ENCODE measurements at regions not wholly inside any gene's neighbourhood (a gene's known extent, or its start where the extent isn't known, plus 50 kb on each side); places are given as distances from the start of the nearest gene placed in this dataset.
"Not testable (repeated sequence)": the region's sequence is repeated elsewhere in the genome, so short reads cannot be mapped to it uniquely, and the experiment has no call there.

DNA sequence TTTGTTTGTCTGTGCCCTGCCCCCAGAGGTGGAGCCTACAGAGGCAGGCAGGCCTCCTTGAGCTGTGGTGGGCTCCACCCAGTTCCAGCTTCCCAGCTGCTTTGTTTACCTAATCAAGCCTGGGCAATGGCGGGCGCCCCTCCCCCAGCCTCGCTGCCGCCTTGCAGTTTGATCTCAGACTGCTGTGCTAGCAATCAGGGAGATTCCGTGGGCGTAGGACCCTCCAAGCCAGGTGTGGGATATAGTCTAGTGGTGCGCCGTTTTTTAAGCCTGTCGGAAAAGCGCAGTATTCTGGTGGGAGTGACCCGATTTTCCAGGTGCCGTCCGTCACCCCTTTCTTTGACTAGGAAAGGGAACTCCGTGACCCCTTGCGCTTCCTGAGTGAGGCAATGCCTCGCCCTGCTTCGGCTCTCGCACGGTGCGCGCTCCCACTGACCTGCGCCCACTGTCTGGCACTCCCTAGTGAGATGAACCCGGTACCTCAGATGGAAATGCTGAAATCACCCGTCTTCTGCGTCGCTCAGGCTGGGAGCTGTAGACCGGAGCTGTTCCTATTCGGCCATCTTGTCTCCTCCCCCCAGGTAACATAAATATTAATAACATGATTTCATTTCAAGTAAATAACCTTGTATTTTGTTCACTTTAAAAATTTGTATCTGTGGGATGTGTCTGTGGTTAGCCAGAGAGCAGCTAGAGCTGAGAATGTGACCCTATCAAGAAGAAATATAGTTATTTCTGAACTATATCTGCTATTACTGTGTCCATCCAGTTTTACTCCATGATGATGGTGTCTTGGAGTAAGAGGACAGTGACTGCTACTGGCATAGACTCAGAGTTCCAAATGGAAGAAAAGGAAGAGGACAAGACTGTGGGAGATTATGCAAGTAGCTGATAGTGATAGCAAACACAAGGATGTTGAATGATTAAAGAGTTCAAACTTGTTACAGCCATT lies 305.1 kb upstream of the TCF4 start:
- POLR2A ChIA-PET (ENCODE audit: partially characterized antibody); H3K4me1 Mint-ChIP-seq; intact Hi-C loops (cut with micrococcal nuclease); H3K27me3 ChIP-seq (ENCODE audit: insufficient read depth, low read length); H3K4me3 Mint-ChIP-seq; H3K4me1 ChIP-seq (ENCODE audit: insufficient read depth, low read length); H3K36me3 Mint-ChIP-seq; H3K9me3 ChIP-seq (ENCODE audit: control insufficient read depth in 1 of 2, low read length in 2 of 2); H3K4me3 ChIP-seq (ENCODE audit: low read length in 2 of 2); H3K27ac ChIP-seq (ENCODE audit: low read depth, low read length); H3K27ac Mint-ChIP-seq; CTCF ChIA-PET (ENCODE audit: partially characterized antibody); H3K27me3 Mint-ChIP-seq; DNase-seq; H3K36me3 ChIP-seq (ENCODE audit: insufficient read depth, low read length): not testable (repeated sequence)
- peaks cover 0 to 13% (median 5%) of the 10 kb centered on the region in 8 donors for H3K9me3 Mint-ChIP-seq

DNA sequence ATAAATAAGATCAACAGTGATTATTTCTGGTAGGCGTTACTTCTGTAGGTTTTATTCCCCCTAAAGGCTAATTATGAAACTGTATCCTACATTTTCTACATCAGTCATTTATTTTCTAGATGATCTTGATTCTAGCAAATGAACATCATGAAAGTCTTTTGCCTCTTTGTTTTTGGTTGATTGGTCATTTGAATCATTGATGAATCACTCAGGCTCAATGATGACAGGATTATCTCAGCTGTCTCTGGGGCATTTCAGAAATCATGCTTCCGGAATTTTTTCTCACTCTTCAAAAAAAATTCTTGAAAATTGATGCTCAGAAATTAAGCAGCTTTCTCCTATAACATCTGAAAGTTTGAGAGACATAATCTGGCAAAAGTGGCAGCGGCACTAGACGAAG lies 298.9 kb upstream of the TCF4 start:
- H3K4me3 ChIP-seq (ENCODE audit: low read length in 2 of 2): no peak overlapping the region
- CTCF ChIA-PET (ENCODE audit: partially characterized antibody): no interaction called here
- intact Hi-C loops (cut with micrococcal nuclease): no loop called here

DNA sequence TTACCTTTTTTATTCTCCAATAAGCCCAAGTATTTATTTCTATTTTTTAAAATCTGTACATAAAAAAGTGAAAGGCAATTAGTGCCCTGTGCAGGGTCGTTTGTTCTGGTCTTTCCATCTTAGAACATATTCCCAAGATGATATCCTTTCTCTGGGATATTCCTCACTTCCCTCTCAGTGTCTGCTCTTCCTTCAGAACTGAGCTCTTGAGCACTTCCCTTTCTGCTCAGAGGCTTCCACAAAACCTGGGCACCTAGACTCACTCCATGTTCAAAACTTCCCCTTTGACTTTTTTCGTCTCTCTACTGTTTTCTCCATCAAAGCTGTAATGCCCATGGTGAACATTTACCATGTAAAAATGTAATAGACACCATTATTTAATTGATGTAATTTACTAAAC lies 296.5 kb upstream of the TCF4 start:
- H3K4me1 ChIP-seq (ENCODE audit: insufficient read depth, low read length): no peaks in the 10 kb centered on the region
- no peak overlapping the region for H3K4me3 Mint-ChIP-seq
- H3K27ac Mint-ChIP-seq: no peak overlapping the region
- H3K9me3 Mint-ChIP-seq: peaks cover 0 to 3% (median 0%) of the 10 kb centered on the region in 8 donors
- no peak overlapping the region for H3K27ac ChIP-seq (ENCODE audit: low read depth, low read length)
- H3K4me3 ChIP-seq (ENCODE audit: low read length in 2 of 2): no peak overlapping the region
- H3K27me3 ChIP-seq (ENCODE audit: insufficient read depth, low read length): no peaks in the 10 kb centered on the region
- H3K9me3 ChIP-seq (ENCODE audit: control insufficient read depth in 1 of 2, low read length in 2 of 2): no peaks in the 10 kb centered on the region
- no peaks in the 10 kb centered on the region for H3K4me1 Mint-ChIP-seq
- H3K27me3 Mint-ChIP-seq: no peaks in the 10 kb centered on the region
- ChIA-PET CTCF (ENCODE audit: partially characterized antibody) (no interaction called here), POLR2A (ENCODE audit: partially characterized antibody) (no interaction called here)
- DNase-seq: no peak
- no peaks in the 10 kb centered on the region for H3K36me3 Mint-ChIP-seq
- no peaks in the 10 kb centered on the region for H3K36me3 ChIP-seq (ENCODE audit: insufficient read depth, low read length)
- intact Hi-C loops (cut with micrococcal nuclease): no loop called here

More for the DNA sequence above, 298.9 kb upstream of the TCF4 start:
- H3K4me1 ChIP-seq (ENCODE audit: insufficient read depth, low read length): no peaks in the 10 kb centered on the region
- Mint-ChIP-seq H3K4me3 (no peak overlapping the region), H3K27me3 (no peaks in the 10 kb centered on the region), H3K9me3 (peaks cover 0 to 2% (median 0%) of the 10 kb centered on the region in 8 donors), H3K27ac (no peak overlapping the region), H3K4me1 (no peaks in the 10 kb centered on the region), H3K36me3 (no peaks in the 10 kb centered on the region)
- no peaks in the 10 kb centered on the region for H3K27me3 ChIP-seq (ENCODE audit: insufficient read depth, low read length)
- H3K36me3 ChIP-seq (ENCODE audit: insufficient read depth, low read length): no peaks in the 10 kb centered on the region
- H3K9me3 ChIP-seq (ENCODE audit: control insufficient read depth in 1 of 2, low read length in 2 of 2): no peaks in the 10 kb centered on the region
- H3K27ac ChIP-seq (ENCODE audit: low read depth, low read length): no peak overlapping the region
- DNase-seq: no peak
- POLR2A ChIA-PET (ENCODE audit: partially characterized antibody): no interaction called here

DNA sequence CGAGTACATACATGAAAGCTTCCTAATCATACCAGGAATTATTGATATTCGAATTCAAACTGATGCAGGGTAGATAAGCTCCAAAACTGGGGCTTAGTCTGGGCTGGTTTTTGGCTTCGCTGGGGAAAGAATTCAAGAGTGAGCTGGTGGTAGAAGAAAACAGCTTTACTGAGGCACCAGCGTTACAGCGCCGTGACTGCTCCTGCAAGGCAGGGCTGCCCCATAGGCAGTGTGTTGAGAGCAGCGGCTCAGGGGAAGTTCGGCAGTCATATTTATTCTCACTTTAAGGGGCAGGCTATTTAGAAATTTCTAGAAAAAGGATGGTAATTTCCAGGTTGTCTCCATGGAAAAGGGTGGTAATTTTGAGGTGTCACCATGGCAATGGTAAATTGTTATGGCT lies 292.6 kb upstream of the TCF4 start:
- H3K4me3 ChIP-seq (ENCODE audit: low read length in 2 of 2): no peak overlapping the region
- intact Hi-C loops (cut with micrococcal nuclease): no loop called here
- H3K9me3 ChIP-seq (ENCODE audit: control insufficient read depth in 1 of 2, low read length in 2 of 2): no peaks in the 10 kb centered on the region
- H3K27ac Mint-ChIP-seq: no peak overlapping the region
- H3K27me3 Mint-ChIP-seq: no peaks in the 10 kb centered on the region
- H3K4me1 Mint-ChIP-seq: no peaks in the 10 kb centered on the region
- no peaks in the 10 kb centered on the region for H3K36me3 Mint-ChIP-seq
- H3K4me1 ChIP-seq (ENCODE audit: insufficient read depth, low read length): no peaks in the 10 kb centered on the region
- CTCF ChIA-PET (ENCODE audit: partially characterized antibody): no interaction called here
- no peak for DNase-seq
- H3K9me3 Mint-ChIP-seq: peaks cover 0 to 5% (median 2%) of the 10 kb centered on the region in 8 donors
- H3K36me3 ChIP-seq (ENCODE audit: insufficient read depth, low read length): no peaks in the 10 kb centered on the region
- POLR2A ChIA-PET (ENCODE audit: partially characterized antibody): no interaction called here
- H3K4me3 Mint-ChIP-seq: no peak overlapping the region
- no peaks in the 10 kb centered on the region for H3K27me3 ChIP-seq (ENCODE audit: insufficient read depth, low read length)
- H3K27ac ChIP-seq (ENCODE audit: low read depth, low read length): no peak overlapping the region

DNA sequence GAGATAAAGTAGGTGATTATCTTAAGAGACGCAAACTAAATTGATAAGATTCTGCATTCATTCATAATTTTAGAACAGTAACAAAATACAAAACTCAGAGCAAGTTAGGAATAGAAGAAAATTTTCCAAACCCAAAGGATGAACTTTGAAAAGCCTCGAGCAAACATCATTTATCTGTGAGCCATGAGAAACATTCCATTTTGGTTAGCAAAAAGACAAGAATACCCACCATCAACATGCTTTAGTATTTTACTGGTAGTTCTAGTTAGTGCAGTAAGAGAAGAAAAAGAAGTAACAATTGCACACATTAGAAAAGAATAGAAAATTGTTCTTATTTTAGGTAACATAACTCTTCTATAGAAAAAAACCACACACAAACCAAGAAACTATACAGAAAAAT lies 291.3 kb upstream of the TCF4 start:
- intact Hi-C loops (cut with micrococcal nuclease): no loop called here
- Histone ChIP-seq H3K36me3 (ENCODE audit: insufficient read depth, low read length) (no peaks in the 10 kb centered on the region), H3K9me3 (ENCODE audit: control insufficient read depth in 1 of 2, low read length in 2 of 2) (no peaks in the 10 kb centered on the region), H3K4me3 (ENCODE audit: low read length in 2 of 2) (no peak overlapping the region), H3K27ac (ENCODE audit: low read depth, low read length) (no peak overlapping the region), H3K27me3 (ENCODE audit: insufficient read depth, low read length) (no peaks in the 10 kb centered on the region), H3K4me1 (ENCODE audit: insufficient read depth, low read length) (no peaks in the 10 kb centered on the region)
- Mint-ChIP-seq H3K36me3 (no peaks in the 10 kb centered on the region), H3K27me3 (no peaks in the 10 kb centered on the region), H3K4me3 (no peak overlapping the region), H3K9me3 (peaks cover 0 to 7% (median 2%) of the 10 kb centered on the region in 8 donors), H3K27ac (no peak overlapping the region), H3K4me1 (no peaks in the 10 kb centered on the region)
- DNase-seq: no peak
- POLR2A ChIA-PET (ENCODE audit: partially characterized antibody): no interaction called here
- CTCF ChIA-PET (ENCODE audit: partially characterized antibody): no interaction called here

DNA sequence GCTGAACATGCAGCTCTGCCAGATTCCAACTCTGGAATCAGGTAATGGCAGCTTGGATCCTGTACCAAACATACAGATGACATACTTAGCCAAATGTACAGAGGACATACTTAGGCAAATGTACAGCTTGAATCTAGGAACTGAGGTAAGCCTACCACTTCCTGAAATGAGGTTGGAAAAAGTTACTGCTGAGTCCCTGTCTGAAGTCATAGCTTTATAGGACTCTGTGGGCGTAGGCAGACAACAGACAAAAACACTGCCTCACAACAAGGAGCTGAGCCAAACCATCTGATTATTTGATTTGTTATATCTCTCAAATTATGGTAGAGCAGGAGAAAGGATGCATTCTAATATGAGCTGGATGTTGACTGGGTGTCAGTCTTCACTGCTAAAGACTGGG lies 290.2 kb upstream of the TCF4 start:
- Histone ChIP-seq H3K36me3 (ENCODE audit: insufficient read depth, low read length) (no peaks in the 10 kb centered on the region), H3K27ac (ENCODE audit: low read depth, low read length) (no peak overlapping the region), H3K4me3 (ENCODE audit: low read length in 2 of 2) (no peak overlapping the region), H3K9me3 (ENCODE audit: control insufficient read depth in 1 of 2, low read length in 2 of 2) (no peaks in the 10 kb centered on the region), H3K27me3 (ENCODE audit: insufficient read depth, low read length) (no peaks in the 10 kb centered on the region), H3K4me1 (ENCODE audit: insufficient read depth, low read length) (no peaks in the 10 kb centered on the region)
- DNase-seq: no peak
- no peaks in the 10 kb centered on the region for H3K36me3 Mint-ChIP-seq
- CTCF ChIA-PET (ENCODE audit: partially characterized antibody): no interaction called here
- POLR2A ChIA-PET (ENCODE audit: partially characterized antibody): no interaction called here
- H3K27me3 Mint-ChIP-seq: no peaks in the 10 kb centered on the region
- peaks cover 0 to 8% (median 3%) of the 10 kb centered on the region in 8 donors for H3K9me3 Mint-ChIP-seq
- intact Hi-C loops (cut with micrococcal nuclease): no loop called here
- no peak overlapping the region for H3K4me3 Mint-ChIP-seq
- H3K4me1 Mint-ChIP-seq: no peaks in the 10 kb centered on the region
- no peak overlapping the region for H3K27ac Mint-ChIP-seq

DNA sequence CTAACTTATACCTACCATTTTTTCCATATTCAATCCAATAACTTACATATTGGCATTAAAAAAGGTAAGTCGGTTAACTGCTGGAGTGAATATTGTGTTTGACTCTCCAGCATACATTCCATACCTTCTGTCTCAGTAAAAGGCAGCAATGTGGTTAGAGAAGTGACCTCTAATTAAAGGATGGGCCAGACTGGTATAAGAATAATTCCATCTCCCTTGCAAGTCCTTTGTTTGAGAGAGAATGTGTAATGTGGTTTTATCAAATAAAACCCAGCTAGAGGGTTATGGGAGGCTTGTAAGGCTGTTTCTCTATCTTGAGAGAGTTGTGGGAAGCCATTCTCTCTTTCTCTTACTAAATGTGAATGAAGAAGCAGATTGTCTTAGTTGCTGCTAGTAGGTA lies 289.3 kb upstream of the TCF4 start:
- no peaks in the 10 kb centered on the region for H3K4me1 Mint-ChIP-seq
- H3K4me3 Mint-ChIP-seq: no peak overlapping the region
- no peaks in the 10 kb centered on the region for H3K4me1 ChIP-seq (ENCODE audit: insufficient read depth, low read length)
- H3K27ac Mint-ChIP-seq: no peak overlapping the region
- no peak overlapping the region for H3K27ac ChIP-seq (ENCODE audit: low read depth, low read length)
- H3K4me3 ChIP-seq (ENCODE audit: low read length in 2 of 2): no peak overlapping the region
- no peaks in the 10 kb centered on the region for H3K9me3 ChIP-seq (ENCODE audit: control insufficient read depth in 1 of 2, low read length in 2 of 2)
- no peak for DNase-seq
- ChIA-PET POLR2A (ENCODE audit: partially characterized antibody) (no interaction called here), CTCF (ENCODE audit: partially characterized antibody) (no interaction called here)
- H3K27me3 Mint-ChIP-seq: no peaks in the 10 kb centered on the region
- no peaks in the 10 kb centered on the region for H3K36me3 ChIP-seq (ENCODE audit: insufficient read depth, low read length)
- H3K36me3 Mint-ChIP-seq: no peaks in the 10 kb centered on the region
- peaks cover 0 to 8% (median 3%) of the 10 kb centered on the region in 8 donors for H3K9me3 Mint-ChIP-seq
- H3K27me3 ChIP-seq (ENCODE audit: insufficient read depth, low read length): no peaks in the 10 kb centered on the region
- intact Hi-C loops (cut with micrococcal nuclease): no loop called here
